Endothelial cell of umbilical vein (primary cell): ENCODE measurements at regions not wholly inside any gene's neighbourhood (a gene's known extent, or its start where the extent isn't known, plus 50 kb on each side); places are given as distances from the start of the nearest gene placed in this dataset.

Experiments
- BruUV-seq: library from RNA; stranded (reverse); fragments of 400-500 nt; replicated peaks from 2 replicates; lab custom pipeline; 2021; lab: Mats Ljungman, UMichigan
- CTCF ChIA-PET: fragments of 300-600, 350-600 bp; sonication (Branson Sonifier 250); formaldehyde crosslinking; loops from one replicate; lab custom pipeline; 2021; ENCODE audit warnings: antibody characterized with exemption, inconsistent platforms; lab: Charles Lee
- POLR2A ChIA-PET: fragments of 300-600, 350-600 bp; sonication (Branson Sonifier 250); formaldehyde crosslinking; loops from one replicate; lab custom pipeline; 2021; ENCODE audit warnings: antibody characterized with exemption, inconsistent platforms; lab: Charles Lee
- DNase-seq: peaks from one replicate; pipeline ENCODE4 v3.0.0-alpha.2; 2011; ENCODE audit warnings: low read depth, low spot score
- FAIRE-seq: peaks from 2 replicates; lab custom pipeline; 2011; peaks lifted over from hg19 to GRCh38; lab: Jason Lieb, UNC
- H2AFZ ChIP-seq: 2 replicates; pipeline ENCODE4 v1.6.0; 2012; ENCODE audit warnings: low read depth, low read length, control low read depth, inconsistent platforms
- H3K27ac ChIP-seq: 2 replicates; pipeline ENCODE4 v1.5.1; 2011; ENCODE audit warnings: low read depth, mild to moderate bottlenecking, control low read depth, low read length, moderate library complexity; ENCODE audit not compliant: insufficient read depth
- H3K27me3 ChIP-seq, 2 experiments: 2 replicates each; pipeline versions ENCODE4 v1.6.0 to v1.6.1; 2011; ENCODE audit warnings: low read length in 2 of 2, mixed read lengths in 1 of 2; ENCODE audit not compliant: control insufficient read depth in 2 of 2, insufficient read depth in 2 of 2
- H3K36me3 ChIP-seq, 2 experiments: 2 replicates in 1 of 2; 3 replicates in 1 of 2; pipeline ENCODE4 v1.5.1; 2011; ENCODE audit warnings: low read length in 2 of 2, mild to moderate bottlenecking in 1 of 2, moderate library complexity in 1 of 2; ENCODE audit not compliant: control insufficient read depth in 2 of 2, insufficient read depth in 2 of 2; ENCODE audit errors: extremely low read depth in 1 of 2
- H3K4me1 ChIP-seq: 3 replicates; pipeline ENCODE4 v1.5.1; 2011; ENCODE audit warnings: mild to moderate bottlenecking, low read length; ENCODE audit not compliant: control insufficient read depth, insufficient read depth; ENCODE audit errors: extremely low read depth
- H3K4me2 ChIP-seq: 2 replicates; pipeline ENCODE4 v1.6.1; 2011; ENCODE audit warnings: low read length, control low read depth, mixed read lengths; ENCODE audit not compliant: insufficient read depth
- H3K4me3 ChIP-seq, 3 experiments: fragments of 200-600 bp in 1 of 3; sonication (generic), shearing (Covaris generic) in 1 of 3; replicated peaks in 1 of 3; 2 replicates each; pipeline ENCODE4 v1.5.1; 2011 to 2016; ENCODE audit warnings: control low read depth in 3 of 3, low read length in 3 of 3, mild to moderate bottlenecking in 2 of 3, inconsistent platforms in 1 of 3, low read depth in 1 of 3, moderate library complexity in 1 of 3; ENCODE audit not compliant: insufficient read depth in 1 of 3
- H3K79me2 ChIP-seq: 2 replicates; pipeline ENCODE4 v1.6.0; 2012; ENCODE audit warnings: low read length, inconsistent platforms; ENCODE audit not compliant: control insufficient read depth, insufficient read depth
- H3K9ac ChIP-seq: replicated peaks from 2 replicates; pipeline ENCODE3; 2011; ENCODE audit warnings: low read length, control low read depth; ENCODE audit not compliant: insufficient read depth; ENCODE audit errors: extremely low read depth
- H3K9me1 ChIP-seq: replicated peaks from 3 replicates; pipeline ENCODE4 v1.6.0; 2011; ENCODE audit warnings: mild to moderate bottlenecking, low read length; ENCODE audit not compliant: control insufficient read depth, insufficient read depth; ENCODE audit errors: extremely low read depth
- H3K9me3 ChIP-seq: replicated peaks from 2 replicates; pipeline ENCODE4 v1.5.1; 2012; ENCODE audit warnings: low read length, inconsistent platforms; ENCODE audit not compliant: control insufficient read depth, insufficient read depth
- H4K20me1 ChIP-seq: replicated peaks from 2 replicates; pipeline ENCODE3; 2011; ENCODE audit warnings: mild to moderate bottlenecking, low read length; ENCODE audit not compliant: control insufficient read depth, insufficient read depth; ENCODE audit errors: extremely low read depth
- CTCF ChIP-seq, 2 donors: IDR thresholded peaks; 1 replicate in 1 of 2; 2 replicates in 1 of 2; pipeline ENCODE4 v1.5.1; 2011; ENCODE audit warnings: low read length in 2 of 2, mild to moderate bottlenecking in 2 of 2, moderate library complexity in 2 of 2, control low read depth in 1 of 2, inconsistent platforms in 1 of 2, low read depth in 1 of 2; ENCODE audit not compliant: insufficient read depth in 1 of 2; ENCODE audit errors: extremely low read depth in 1 of 2
- EZH2 ChIP-seq: IDR thresholded peaks from 2 replicates; pipeline ENCODE4 v1.6.1; 2012; ENCODE audit warnings: borderline replicate concordance, low read depth, mild to moderate bottlenecking, moderate library complexity, low read length, inconsistent platforms; ENCODE audit not compliant: severe bottlenecking
- FOS ChIP-seq: IDR thresholded peaks from 2 replicates; pipeline ENCODE4 v1.6.1; 2011; ENCODE audit warnings: mild to moderate bottlenecking, low read length, moderate library complexity, borderline replicate concordance; ENCODE audit not compliant: insufficient read depth
- GATA2 ChIP-seq: IDR thresholded peaks from 2 replicates; pipeline ENCODE4 v1.7.0; 2011; ENCODE audit warnings: low read depth, mild to moderate bottlenecking, moderate library complexity, mixed read lengths, low read length; ENCODE audit not compliant: insufficient read length, insufficient read depth
- JUN ChIP-seq: IDR thresholded peaks from 2 replicates; pipeline ENCODE4 v1.6.1; 2011; ENCODE audit warnings: borderline replicate concordance, low read depth; ENCODE audit not compliant: insufficient read length, insufficient read depth
- MYC ChIP-seq: IDR thresholded peaks from one replicate; pipeline ENCODE4 v1.6.1; 2011; ENCODE audit warnings: mild to moderate bottlenecking, low read depth, low read length
- POLR2A ChIP-seq: IDR thresholded peaks from 2 replicates; pipeline ENCODE4 v1.6.1; 2012; ENCODE audit warnings: low read depth, mild to moderate bottlenecking, control low read depth, low read length
- POLR2AphosphoS5 ChIP-seq: IDR thresholded peaks from 2 replicates; pipeline ENCODE4 v1.6.1; 2012; ENCODE audit warnings: low read depth, mild to moderate bottlenecking, control low read depth, low read length, moderate library complexity; ENCODE audit not compliant: insufficient read depth
- dilution Hi-C: fragments of 300-500 bp; cut with MboI; formaldehyde crosslinking; loops from one replicate; pipeline ENCODE4 v1.15.0; 2019; ENCODE audit warnings: low sequenced_read_pairs; ENCODE audit not compliant: extremely low pct_ligation_motif_present
- intact Hi-C: fragments of 100-400 bp; cut with micrococcal nuclease; formaldehyde crosslinking; loops from one replicate; pipeline ENCODE4 v1.10.0; 2022
- TF ChIP-seq, protein P1 (sequence below): IDR thresholded peaks from 2 replicates; pipeline ENCODE4 v1.6.1; 2011; ENCODE audit not compliant: insufficient read depth, insufficient read length

DNA sequence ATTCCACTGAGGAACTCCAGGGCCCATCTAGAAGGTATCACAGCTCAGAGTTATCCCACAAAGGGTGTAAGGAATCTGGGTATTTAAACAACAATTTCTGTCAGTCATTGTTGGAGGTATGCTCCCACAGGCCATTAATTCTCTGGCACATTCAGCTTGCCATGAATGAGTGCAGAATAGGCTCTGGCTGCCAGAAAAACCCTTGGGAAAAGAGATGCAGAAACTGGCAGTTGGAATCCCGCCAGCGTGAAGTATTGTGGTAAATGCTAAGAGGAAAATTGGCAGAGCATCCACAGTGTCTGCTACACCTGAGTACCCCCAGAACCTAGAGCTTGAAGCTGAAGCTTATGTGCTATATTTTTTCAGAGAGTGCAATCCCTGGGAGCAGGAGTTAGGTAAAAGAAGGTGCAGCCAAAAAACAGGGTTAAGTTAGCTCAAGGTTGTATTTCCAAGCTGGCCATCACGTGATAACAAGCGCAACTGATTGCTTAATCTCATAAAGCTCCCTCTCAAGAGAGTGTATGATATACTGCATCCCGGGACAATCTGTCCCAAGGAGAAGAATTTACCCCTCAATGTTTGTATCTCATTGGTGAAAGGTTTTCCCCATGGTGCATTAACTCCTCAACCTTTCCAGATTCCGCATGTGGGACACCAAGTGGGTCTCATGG, 94.2 kb upstream of the ACP3 start:
- ChIA-PET CTCF (interaction anchor here (1.0 kb wide), 1 partner anchor 12 kb away, joined by 5 read pairs; no protein-coding TSS in a partner anchor), POLR2A (no interaction called here)
- dilution Hi-C loops (no loop called here), intact Hi-C loops (no loop called here)
- no peaks in the 10 kb centered on the region for H3K4me1 ChIP-seq
- H3K27ac ChIP-seq: no peak overlapping the region
- H3K27me3 ChIP-seq: peaks cover 0 to 3% of the 10 kb centered on the region in 2 experiments
- TF ChIP-seq MYC (no peak), POLR2AphosphoS5 (no peak), EZH2 (no peak), FOS (no peak), POLR2A (no peak)
- no peak overlapping the region for H3K4me2 ChIP-seq
- no peak for DNase-seq
- no TSS peak for BruUV-seq
- H3K9me3 ChIP-seq: no peaks in the 10 kb centered on the region
- no peaks in the 10 kb centered on the region for H3K36me3 ChIP-seq
- FAIRE-seq: no peak
- H3K79me2 ChIP-seq: no peaks in the 10 kb centered on the region
- H4K20me1 ChIP-seq: no peaks in the 10 kb centered on the region
- no peak overlapping the region for H2AFZ ChIP-seq
- H3K9ac ChIP-seq: no peak overlapping the region
- no peak overlapping the region for H3K4me3 ChIP-seq
- no peaks in the 10 kb centered on the region for H3K9me1 ChIP-seq

DNA sequence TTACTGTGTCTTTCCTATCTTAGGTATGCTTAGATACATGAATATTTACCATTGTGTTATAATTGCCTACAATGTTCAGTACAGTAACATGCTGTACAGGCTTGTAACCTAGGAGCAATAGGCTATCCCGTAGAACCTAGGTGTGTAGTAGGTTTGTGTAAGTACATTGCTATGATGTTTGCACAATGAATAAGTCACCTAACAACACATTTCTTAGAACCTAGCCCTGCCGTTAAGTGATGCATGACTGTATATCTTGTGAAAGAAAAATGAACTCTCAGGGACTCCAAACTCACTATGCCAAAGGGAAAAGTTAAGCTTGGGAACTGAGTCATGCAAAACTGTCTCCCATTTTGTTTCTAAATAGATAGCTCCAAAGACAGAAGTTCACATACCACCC, 91.5 kb upstream of the ACP3 start:
- H4K20me1 ChIP-seq: no peaks in the 10 kb centered on the region
- H3K4me2 ChIP-seq: no peak overlapping the region
- no peak overlapping the region for H3K4me3 ChIP-seq
- BruUV-seq: no TSS peak
- H3K27me3 ChIP-seq: no peaks in the 10 kb centered on the region
- H3K9me3 ChIP-seq: no peaks in the 10 kb centered on the region
- TF ChIP-seq POLR2AphosphoS5 (no peak), CTCF (IDR thresholded peaks at IDR 0.05; ENCODE audit: extremely low read depth in 1 of 2, insufficient read depth in 1 of 2, low read depth in 1 of 2, low read length in 2 of 2) (no peak), POLR2A (no peak), JUN (no peak), EZH2 (no peak), FOS (no peak), MYC (no peak), GATA2 (no peak)
- TF ChIP-seq, protein P1, sequence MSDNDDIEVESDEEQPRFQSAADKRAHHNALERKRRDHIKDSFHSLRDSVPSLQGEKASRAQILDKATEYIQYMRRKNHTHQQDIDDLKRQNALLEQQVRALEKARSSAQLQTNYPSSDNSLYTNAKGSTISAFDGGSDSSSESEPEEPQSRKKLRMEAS: no peak
- ChIA-PET POLR2A (no interaction called here), CTCF (interaction anchor here (1.0 kb wide), 1 partner anchor 15 kb away, joined by 4 read pairs; no protein-coding TSS in a partner anchor)
- H2AFZ ChIP-seq: no peak overlapping the region
- DNase-seq (no peak), FAIRE-seq (no peak)
- H3K79me2 ChIP-seq: no peaks in the 10 kb centered on the region
- dilution Hi-C loops: no loop called here
- no peak overlapping the region for H3K27ac ChIP-seq
- intact Hi-C loops: no loop called here
- H3K9me1 ChIP-seq: no peaks in the 10 kb centered on the region
- H3K36me3 ChIP-seq: no peaks in the 10 kb centered on the region
- no peaks in the 10 kb centered on the region for H3K4me1 ChIP-seq
- no peak overlapping the region for H3K9ac ChIP-seq
